ENCODE measurements at regions not wholly inside any gene's neighbourhood (a gene's known extent, or its start where the extent isn't known, plus 50 kb on each side); places are given as distances from the start of the nearest gene placed in this dataset.

DNA sequence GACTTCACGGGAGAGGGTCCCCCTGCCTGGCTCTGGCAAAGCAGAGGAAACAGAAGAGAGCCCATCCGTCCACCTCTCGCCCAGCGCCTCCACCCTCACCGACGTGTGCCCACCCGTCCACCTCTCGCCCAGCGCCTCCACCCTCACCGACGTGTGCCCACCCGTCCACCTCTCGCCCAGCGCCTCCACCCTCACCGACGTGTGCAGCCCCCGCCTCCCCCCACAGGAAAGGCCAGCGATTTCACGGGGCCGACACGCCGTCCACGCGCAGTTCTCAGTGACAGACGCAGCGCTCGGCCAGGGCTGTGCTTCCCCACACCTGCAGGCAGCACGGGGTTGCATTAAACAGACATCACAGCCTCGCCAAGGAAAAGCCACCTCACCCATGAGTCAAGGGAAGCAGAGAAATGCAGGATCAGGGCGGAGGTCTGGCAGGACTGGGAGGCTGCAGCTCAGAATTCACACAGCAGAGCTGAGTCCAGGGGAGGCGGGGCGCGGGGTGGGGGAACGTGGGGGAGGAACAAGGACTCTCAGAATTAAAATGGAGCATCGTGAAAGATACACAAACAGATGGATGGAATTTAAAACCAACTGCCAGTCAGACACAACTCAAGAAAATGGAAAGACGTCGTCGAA is 377.7 kb downstream of the BRD1 start:
- TF ChIP-seq ZNF658 (tag by site-specific recombination; IDR thresholded peaks at IDR 0.05) (no peak), ZNF350 (tag by site-specific recombination; IDR thresholded peaks at IDR 0.05) (no peak), ZFP69B (tag by site-specific recombination; IDR thresholded peaks at IDR 0.05) (no peak), KLF16 (tag by site-specific recombination; IDR thresholded peaks at IDR 0.05) (no peak), OVOL3 (tag by site-specific recombination; IDR thresholded peaks at IDR 0.05) (no peak)
- TF ChIP-seq, protein P1, sequence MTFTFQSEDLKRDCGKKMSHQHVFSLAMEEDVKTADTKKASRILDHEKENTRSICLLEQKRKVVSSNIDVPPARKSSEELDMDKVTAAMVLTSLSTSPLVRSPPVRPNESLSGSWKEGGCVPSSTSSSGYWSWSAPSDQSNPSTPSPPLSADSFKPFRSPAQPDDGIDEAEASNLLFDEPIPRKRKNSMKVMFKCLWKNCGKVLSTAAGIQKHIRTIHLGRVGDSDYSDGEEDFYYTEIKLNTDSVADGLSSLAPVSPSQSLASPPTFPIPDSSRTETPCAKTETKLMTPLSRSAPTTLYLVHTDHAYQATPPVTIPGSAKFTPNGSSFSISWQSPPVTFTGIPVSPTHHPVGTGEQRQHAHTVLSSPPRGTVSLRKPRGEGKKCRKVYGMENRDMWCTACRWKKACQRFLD (tag by site-specific recombination; IDR thresholded peaks at IDR 0.05) = no peak
- TF ChIP-seq, protein P2, sequence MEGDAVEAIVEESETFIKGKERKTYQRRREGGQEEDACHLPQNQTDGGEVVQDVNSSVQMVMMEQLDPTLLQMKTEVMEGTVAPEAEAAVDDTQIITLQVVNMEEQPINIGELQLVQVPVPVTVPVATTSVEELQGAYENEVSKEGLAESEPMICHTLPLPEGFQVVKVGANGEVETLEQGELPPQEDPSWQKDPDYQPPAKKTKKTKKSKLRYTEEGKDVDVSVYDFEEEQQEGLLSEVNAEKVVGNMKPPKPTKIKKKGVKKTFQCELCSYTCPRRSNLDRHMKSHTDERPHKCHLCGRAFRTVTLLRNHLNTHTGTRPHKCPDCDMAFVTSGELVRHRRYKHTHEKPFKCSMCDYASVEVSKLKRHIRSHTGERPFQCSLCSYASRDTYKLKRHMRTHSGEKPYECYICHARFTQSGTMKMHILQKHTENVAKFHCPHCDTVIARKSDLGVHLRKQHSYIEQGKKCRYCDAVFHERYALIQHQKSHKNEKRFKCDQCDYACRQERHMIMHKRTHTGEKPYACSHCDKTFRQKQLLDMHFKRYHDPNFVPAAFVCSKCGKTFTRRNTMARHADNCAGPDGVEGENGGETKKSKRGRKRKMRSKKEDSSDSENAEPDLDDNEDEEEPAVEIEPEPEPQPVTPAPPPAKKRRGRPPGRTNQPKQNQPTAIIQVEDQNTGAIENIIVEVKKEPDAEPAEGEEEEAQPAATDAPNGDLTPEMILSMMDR (tag by site-specific recombination; IDR thresholded peaks at IDR 0.05) = no peak
- TF ChIP-seq, protein P3, sequence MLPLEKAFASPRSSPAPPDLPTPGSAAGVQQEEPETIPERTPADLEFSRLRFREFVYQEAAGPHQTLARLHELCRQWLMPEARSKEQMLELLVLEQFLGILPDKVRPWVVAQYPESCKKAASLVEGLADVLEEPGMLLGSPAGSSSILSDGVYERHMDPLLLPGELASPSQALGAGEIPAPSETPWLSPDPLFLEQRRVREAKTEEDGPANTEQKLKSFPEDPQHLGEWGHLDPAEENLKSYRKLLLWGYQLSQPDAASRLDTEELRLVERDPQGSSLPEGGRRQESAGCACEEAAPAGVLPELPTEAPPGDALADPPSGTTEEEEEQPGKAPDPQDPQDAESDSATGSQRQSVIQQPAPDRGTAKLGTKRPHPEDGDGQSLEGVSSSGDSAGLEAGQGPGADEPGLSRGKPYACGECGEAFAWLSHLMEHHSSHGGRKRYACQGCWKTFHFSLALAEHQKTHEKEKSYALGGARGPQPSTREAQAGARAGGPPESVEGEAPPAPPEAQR (tag by site-specific recombination; IDR thresholded peaks at IDR 0.05) = no peak
